ENCODE measurements at regions not wholly inside any gene's neighbourhood (a gene's known extent, or its start where the extent isn't known, plus 50 kb on each side); places are given as distances from the start of the nearest gene placed in this dataset.

- POLR2A ChIA-PET = no interaction called here
- DNase-seq (ENCODE audit: low read depth, low spot score) = no peak
- CTCF ChIA-PET = no interaction called here
- no peak overlapping the region for H3K4me3 ChIP-seq (ENCODE audit: low read depth, low read length)
- no peak for TF ChIP-seq CTCF (IDR thresholded peaks at IDR 0.05; ENCODE audit: insufficient read depth, low read length, missing control alignments)
These were observed 125.9 kb upstream of the B3GAT1 start for GRCh38 chr11:134537941-134538340.

- POLR2A ChIA-PET = no interaction called here
- no peak overlapping the region for H3K4me3 ChIP-seq (ENCODE audit: low read depth, low read length)
- DNase-seq (ENCODE audit: low read depth, low spot score) = no peak
- TF ChIP-seq CTCF (IDR thresholded peaks at IDR 0.05; ENCODE audit: insufficient read depth, low read length, missing control alignments) = no peak
- CTCF ChIA-PET = no interaction called here
These were observed 125.3 kb upstream of the B3GAT1 start for GRCh38 chr11:134537296-134537695.

- DNase-seq (ENCODE audit: low read depth, low spot score) = no peak
- no peak for TF ChIP-seq CTCF (IDR thresholded peaks at IDR 0.05; ENCODE audit: insufficient read depth, low read length, missing control alignments)
- CTCF ChIA-PET = no interaction called here
These were observed 124.6 kb upstream of the B3GAT1 start for GRCh38 chr11:134536677-134537076.

GRCh38 chr11:134536219-134536618 lies 124.2 kb upstream of the B3GAT1 start:
- ChIA-PET CTCF (no interaction called here), POLR2A (no interaction called here)
- no peak overlapping the region for H3K4me3 ChIP-seq (ENCODE audit: low read depth, low read length)
- no peak for TF ChIP-seq CTCF (IDR thresholded peaks at IDR 0.05; ENCODE audit: insufficient read depth, low read length, missing control alignments)
- no peak for DNase-seq (ENCODE audit: low read depth, low spot score)

More at GRCh38 chr11:134536677-134537076, 124.6 kb upstream of the B3GAT1 start:
- no peak overlapping the region for H3K4me3 ChIP-seq (ENCODE audit: low read depth, low read length)
- POLR2A ChIA-PET = no interaction called here

GRCh38 chr11:134535029-134536025 lies 123.3 kb upstream of the B3GAT1 start:
- ChIA-PET CTCF (no interaction called here), POLR2A (no interaction called here)
- no peak for DNase-seq (ENCODE audit: low read depth, low spot score)
- TF ChIP-seq CTCF (IDR thresholded peaks at IDR 0.05; ENCODE audit: insufficient read depth, low read length, missing control alignments) = no peak
- no peak overlapping the region for H3K4me3 ChIP-seq (ENCODE audit: low read depth, low read length)

- ChIA-PET POLR2A (no interaction called here), CTCF (no interaction called here)
- no peak overlapping the region for H3K4me3 ChIP-seq (ENCODE audit: low read depth, low read length)
- DNase-seq (ENCODE audit: low read depth, low spot score) = no peak
- no peak for TF ChIP-seq CTCF (IDR thresholded peaks at IDR 0.05; ENCODE audit: insufficient read depth, low read length, missing control alignments)
These were observed 121.5 kb upstream of the B3GAT1 start for GRCh38 chr11:134533511-134533910.

All from AG04449 (cell line).